Activated gamma-delta T cell treated with anti-CD3 and anti-CD28 coated beads, Interleukin-2, amount 50 U/mL, for 16 hours (primary cell): ENCODE measurements at regions not wholly inside any gene's neighbourhood (a gene's known extent, or its start where the extent isn't known, plus 50 kb on each side); places are given as distances from the start of the nearest gene placed in this dataset.

ENCODE experiments used
- DNase-seq: peaks from one replicate; pipeline ENCODE4 v3.0.0-alpha.2; 2020; ENCODE audit warnings: low read depth

GRCh38 chr5:165538065-165538464, 2032.6 kb downstream of the MAT2B start:
- DNase-seq = no peak

GRCh38 chr5:165559645-165560044, 2054.2 kb downstream of the MAT2B start:
- DNase-seq = no peak

GRCh38 chr5:165560648-165561047, 2055.2 kb downstream of the MAT2B start:
- DNase-seq = no peak

GRCh38 chr5:165565911-165566310, 2060.5 kb downstream of the MAT2B start:
- DNase-seq = no peak

GRCh38 chr5:165569551-165569950, 2064.1 kb downstream of the MAT2B start:
- no peak for DNase-seq

GRCh38 chr5:165573445-165573844, 2068.0 kb downstream of the MAT2B start:
- no peak for DNase-seq

- DNase-seq = no peak
Measured at GRCh38 chr5:165574100-165574499, 2068.7 kb downstream of the MAT2B start.

- no peak for DNase-seq
Measured at GRCh38 chr5:165576678-165577275, 2071.4 kb downstream of the MAT2B start.

GRCh38 chr5:165579911-165580310, 2074.5 kb downstream of the MAT2B start:
- DNase-seq = no peak

- no peak for DNase-seq
Measured at GRCh38 chr5:165594693-165595092, 2089.3 kb downstream of the MAT2B start.

GRCh38 chr5:165602529-165602928, 2097.1 kb downstream of the MAT2B start:
- DNase-seq = no peak

- no peak for DNase-seq
Measured at GRCh38 chr5:165607026-165607425, 2101.6 kb downstream of the MAT2B start.

- no peak for DNase-seq
Measured at GRCh38 chr5:165609871-165610270, 2104.5 kb downstream of the MAT2B start.

- DNase-seq = no peak
Measured at GRCh38 chr5:165616490-165617405, 2111.3 kb downstream of the MAT2B start.

- DNase-seq = no peak
Measured at GRCh38 chr5:165617491-165617890, 2112.1 kb downstream of the MAT2B start.

GRCh38 chr5:165620394-165620793, 2115.0 kb downstream of the MAT2B start:
- no peak for DNase-seq

- DNase-seq = no peak
Measured at GRCh38 chr5:165622864-165623536, 2117.6 kb downstream of the MAT2B start.

- no peak for DNase-seq
Measured at GRCh38 chr5:165624166-165624946, 2118.9 kb downstream of the MAT2B start.

GRCh38 chr5:165626161-165626560, 2120.7 kb downstream of the MAT2B start:
- DNase-seq = no peak

- DNase-seq = no peak
Measured at GRCh38 chr5:165627548-165628170, 2122.2 kb downstream of the MAT2B start.

- no peak for DNase-seq
Measured at GRCh38 chr5:165630261-165630778, 2124.9 kb downstream of the MAT2B start.
